K562 (cell line): ENCODE measurements at regions not wholly inside any gene's neighbourhood (a gene's known extent, or its start where the extent isn't known, plus 50 kb on each side); places are given as distances from the start of the nearest gene placed in this dataset.
A peak's percentile ranks its signal among the peaks of the same experiment; 100 is the strongest.

ENCODE experiments used
- ATAC-seq: fragments of 200-7000 bp; cut with Tn5 transposase; 3 replicates; pipeline ENCODE4 v1.9.1; 2020; ENCODE audit warnings: moderate library complexity
- BruUV-seq: library from RNA; stranded (reverse); fragments of 400-500 nt; replicated peaks from 2 replicates; lab custom pipeline; 2021; lab: Mats Ljungman, UMichigan
- CTCF ChIA-PET: fragments of 300-600 bp; formaldehyde crosslinking; extraction: SDS; loops from one replicate; lab custom pipeline; 2021; ENCODE audit warnings: low intra/inter-chr PET ratio; lab: Yijun Ruan, JAX
- POLR2A ChIA-PET: fragments of 300-600, 350-650 bp; sonication (Branson Sonifier 250); formaldehyde crosslinking; extraction: SDS; loops from one replicate; lab custom pipeline; 2021; ENCODE audit warnings: antibody characterized with exemption, inconsistent platforms; lab: Yijun Ruan, JAX
- DNase-seq, 4 experiments: peaks; one replicate each; pipeline versions ENCODE4 v3.0.0 to v3.0.0-alpha.2; 2011 to 2018; ENCODE audit warnings: low spot score in 3 of 4, mixed read lengths in 3 of 4; ENCODE audit errors: extremely low read depth in 1 of 4
- FAIRE-seq: peaks from 2 replicates; lab custom pipeline; 2011; peaks lifted over from hg19 to GRCh38; lab: Jason Lieb, UNC
- H2AFZ ChIP-seq: 2 replicates; pipeline ENCODE4 v1.6.0; 2011; ENCODE audit warnings: low read depth, low read length, control low read depth, inconsistent platforms
- H3K27ac ChIP-seq: fragments of 200-600 bp; 3 replicates; pipeline ENCODE4 v1.8.0; 2011; ENCODE audit warnings: low read depth, mild to moderate bottlenecking, control low read depth, inconsistent platforms, low read length, moderate library complexity, mixed read lengths; ENCODE audit errors: extremely low read depth
- H3K27me3 ChIP-seq, 2 experiments: fragments of 300-600 bp in 1 of 2; 2 replicates in 1 of 2; 3 replicates in 1 of 2; pipeline versions ENCODE4 v1.6.0 to v1.8.0; 2011; ENCODE audit warnings: inconsistent platforms in 2 of 2, low read length in 2 of 2, mild to moderate bottlenecking in 1 of 2, mixed read lengths in 1 of 2, moderate library complexity in 1 of 2; ENCODE audit not compliant: control insufficient read depth in 2 of 2, insufficient read depth in 2 of 2
- H3K36me3 ChIP-seq: fragments of 300-600 bp; 3 replicates; pipeline ENCODE4 v1.8.0; 2011; ENCODE audit warnings: mild to moderate bottlenecking, low read length, inconsistent platforms; ENCODE audit not compliant: control insufficient read depth, insufficient read depth
- H3K4me1 ChIP-seq, 2 experiments: fragments of 200-600 bp in 1 of 2; replicated peaks in 1 of 2; 2 replicates in 1 of 2; 3 replicates in 1 of 2; pipeline versions ENCODE4 v1.5.1 to v1.8.0; 2011; ENCODE audit warnings: inconsistent platforms in 2 of 2, low read length in 2 of 2, mild to moderate bottlenecking in 1 of 2, mixed read lengths in 1 of 2, moderate library complexity in 1 of 2; ENCODE audit not compliant: control insufficient read depth in 2 of 2, insufficient read depth in 2 of 2
- H3K4me2 ChIP-seq: 2 replicates; pipeline ENCODE4 v1.6.1; 2011; ENCODE audit warnings: low read length, control low read depth, inconsistent platforms, mixed read lengths; ENCODE audit not compliant: insufficient read depth
- H3K4me3 ChIP-seq: fragments of 200-600 bp; sonication (generic), shearing (Covaris generic); 2 replicates; pipeline ENCODE4 v1.5.1; 2016; ENCODE audit warnings: control low read depth, inconsistent platforms
- H3K79me2 ChIP-seq: fragments of 200-600 bp; 3 replicates; pipeline ENCODE4 v1.8.0; 2011; ENCODE audit warnings: low read length, inconsistent platforms; ENCODE audit not compliant: control insufficient read depth, insufficient read depth
- H3K9ac ChIP-seq, 2 experiments: 2 replicates each; pipeline versions ENCODE4 v1.6.0 to v1.6.1; 2011; ENCODE audit warnings: low read depth in 2 of 2, low read length in 2 of 2, control low read depth in 1 of 2, inconsistent platforms in 1 of 2, mild to moderate bottlenecking in 1 of 2, mixed read lengths in 1 of 2; ENCODE audit not compliant: insufficient read depth in 1 of 2
- H3K9me1 ChIP-seq: one replicate; pipeline ENCODE4 v1.6.0; 2011; ENCODE audit warnings: inconsistent platforms, mild to moderate bottlenecking, low read length, moderate library complexity; ENCODE audit not compliant: control insufficient read depth, insufficient read depth
- H3K9me3 ChIP-seq: replicated peaks from 2 replicates; pipeline ENCODE4 v1.5.1; 2011; ENCODE audit warnings: low read depth, low read length, inconsistent platforms; ENCODE audit not compliant: control insufficient read depth, insufficient read depth
- H4K20me1 ChIP-seq: replicated peaks from 2 replicates; pipeline ENCODE4 v1.6.1; 2011; ENCODE audit warnings: low read length, inconsistent platforms, mixed read lengths; ENCODE audit not compliant: control insufficient read depth, insufficient read depth
- KLF1 ChIP-seq: fragments of 450-650 bp; IDR thresholded peaks from 2 replicates; pipeline ENCODE4 v1.6.1; 2016; ENCODE audit warnings: missing genetic modification characterization, missing compliant biosample characterization
- SMC3 ChIP-seq: conservative IDR thresholded peaks from 2 replicates; pipeline ENCODE4 v1.6.1; 2011; ENCODE audit warnings: low read depth, low read length, improper control_type of control experiment; ENCODE audit not compliant: insufficient read depth
- TBP ChIP-seq: optimal IDR thresholded peaks from 2 replicates; pipeline ENCODE3; 2011; ENCODE audit warnings: low read depth, low read length, improper control_type of control experiment
- ZC3H8 ChIP-seq: fragments of 450-650 bp; IDR thresholded peaks from 2 replicates; pipeline ENCODE4 v1.6.1; 2017
- WGBS: fragments of 100-300 bp; shearing (Covaris generic); methylation state at CpG from one replicate; pipeline ENCODE4 v1.1.6; 2016; ENCODE audit warnings: low coverage, mixed read lengths; ENCODE audit not compliant: insufficient coverage; ENCODE audit errors: missing lambda C conversion rate; 5-methylcytosine and 5-hydroxymethylcytosine counted together
- in situ Hi-C: fragments of 300-500 bp; cut with MboI; formaldehyde crosslinking; loops from 4 replicates; pipeline ENCODE4 v1.15.0; 2018; ENCODE audit warnings: inconsistent platforms, mixed read lengths
- intact Hi-C: fragments of 100-400 bp; cut with micrococcal nuclease; formaldehyde crosslinking; loops from 2 replicates; pipeline ENCODE4 v1.14.2; 2022
- TF ChIP-seq, protein P1 (sequence below): fragments of 450-650 bp; conservative IDR thresholded peaks from 2 replicates; pipeline ENCODE4 v1.6.1; 2016; ENCODE audit warnings: missing genetic modification characterization, low read depth, mild to moderate bottlenecking, control low read depth, missing compliant biosample characterization
- TF ChIP-seq, protein P2 (sequence below): fragments of 200-800 bp; sonication (Bioruptor generic); IDR thresholded peaks from 2 replicates; pipeline ENCODE4 v1.6.1; 2016; ENCODE audit warnings: missing genetic modification characterization, missing compliant biosample characterization

DNA sequence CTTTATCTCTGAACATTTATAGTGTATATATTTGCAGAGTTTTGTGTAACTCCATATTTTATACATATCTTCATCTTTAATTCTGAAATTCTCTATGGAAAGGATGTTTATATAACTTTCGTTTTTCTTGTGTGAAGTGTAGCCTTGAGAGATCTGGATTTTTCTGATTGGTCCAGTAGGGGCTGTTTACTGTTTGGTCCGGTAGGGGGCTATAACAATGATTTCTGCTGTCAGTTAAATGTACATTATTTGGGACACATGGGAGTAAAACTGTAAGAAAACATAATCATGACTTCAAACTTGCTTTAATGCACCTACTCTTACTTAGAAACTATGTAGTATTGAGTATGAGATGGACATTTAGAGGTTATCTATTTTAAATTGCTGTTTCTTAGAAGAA, 527.1 kb upstream of the ARRDC3 start:
- intact Hi-C loops (no loop called here), in situ Hi-C loops (no loop called here)
- ATAC-seq (no peak), FAIRE-seq (no peak), DNase-seq (peak in 2 of 4 experiments; percentile 25 to 34)
- Histone ChIP-seq H2AFZ (no peak overlapping the region), H3K4me3 (no peak overlapping the region), H3K9ac (no peak overlapping the region), H4K20me1 (no peaks in the 10 kb centered on the region), H3K27ac (no peak overlapping the region), H3K9me1 (no peaks in the 10 kb centered on the region), H3K4me2 (no peak overlapping the region), H3K27me3 (no peaks in the 10 kb centered on the region), H3K79me2 (no peaks in the 10 kb centered on the region), H3K9me3 (peaks cover 3% of the 10 kb centered on the region; the same call in 1 of the 2 replicates), H3K36me3 (no peaks in the 10 kb centered on the region), H3K4me1 (no peaks in the 10 kb centered on the region)
- BruUV-seq = no TSS peak
- CTCF ChIA-PET = no interaction called here
- 0% methylated on average over 2 of the region's 2 CpGs for whole genome bisulfite sequencing
- TF ChIP-seq TBP (no peak), ZC3H8 (no peak), SMC3 (no peak)
- TF ChIP-seq, protein P1, sequence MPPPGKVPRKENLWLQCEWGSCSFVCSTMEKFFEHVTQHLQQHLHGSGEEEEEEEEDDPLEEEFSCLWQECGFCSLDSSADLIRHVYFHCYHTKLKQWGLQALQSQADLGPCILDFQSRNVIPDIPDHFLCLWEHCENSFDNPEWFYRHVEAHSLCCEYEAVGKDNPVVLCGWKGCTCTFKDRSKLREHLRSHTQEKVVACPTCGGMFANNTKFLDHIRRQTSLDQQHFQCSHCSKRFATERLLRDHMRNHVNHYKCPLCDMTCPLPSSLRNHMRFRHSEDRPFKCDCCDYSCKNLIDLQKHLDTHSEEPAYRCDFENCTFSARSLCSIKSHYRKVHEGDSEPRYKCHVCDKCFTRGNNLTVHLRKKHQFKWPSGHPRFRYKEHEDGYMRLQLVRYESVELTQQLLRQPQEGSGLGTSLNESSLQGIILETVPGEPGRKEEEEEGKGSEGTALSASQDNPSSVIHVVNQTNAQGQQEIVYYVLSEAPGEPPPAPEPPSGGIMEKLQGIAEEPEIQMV (tag) = 0 out of 2 replicates have a peak, but pooled peaks have one; percentile 57
- POLR2A ChIA-PET = no interaction called here

DNA sequence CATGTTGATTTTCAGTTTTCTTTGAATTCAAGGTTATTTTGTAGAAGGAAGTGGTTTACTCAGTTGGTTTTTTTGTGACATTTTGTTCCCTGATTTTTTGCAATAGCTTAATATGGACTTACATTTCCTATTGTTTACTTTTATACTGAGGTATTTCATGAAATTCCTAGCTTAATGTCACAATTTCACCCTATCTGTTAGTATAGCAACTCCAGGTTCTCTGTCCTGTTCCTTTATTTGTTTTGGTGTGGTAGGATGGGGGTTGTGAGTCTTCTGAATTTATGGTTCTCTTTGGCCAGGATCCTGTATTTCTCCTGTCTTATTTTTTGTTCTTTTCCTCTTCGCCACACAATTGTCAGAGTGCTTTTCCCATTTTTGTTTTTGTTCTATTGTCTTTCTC, 523.4 kb upstream of the ARRDC3 start:
- 0% methylated on average over 1 of the region's 1 CpG for WGBS
- Histone ChIP-seq H3K9me1 (no peaks in the 10 kb centered on the region), H3K27me3 (no peaks in the 10 kb centered on the region), H3K4me1 (no peaks in the 10 kb centered on the region), H3K4me3 (no peak overlapping the region), H3K79me2 (no peaks in the 10 kb centered on the region), H3K36me3 (no peaks in the 10 kb centered on the region), H3K9me3 (0 out of 2 replicates have a peak, but pooled peaks cover 1% of the 10 kb centered on the region), H4K20me1 (no peaks in the 10 kb centered on the region), H3K4me2 (no peak overlapping the region), H3K27ac (no peak overlapping the region), H2AFZ (no peak overlapping the region), H3K9ac (no peak overlapping the region)
- CTCF ChIA-PET = no interaction called here
- intact Hi-C loops (no loop called here), in situ Hi-C loops (no loop called here)
- POLR2A ChIA-PET = no interaction called here
- DNase-seq (no peak), FAIRE-seq (no peak), ATAC-seq (no peak)
- no TSS peak for BruUV-seq
- TF ChIP-seq KLF1 = no peak
- TF ChIP-seq, protein P2, sequence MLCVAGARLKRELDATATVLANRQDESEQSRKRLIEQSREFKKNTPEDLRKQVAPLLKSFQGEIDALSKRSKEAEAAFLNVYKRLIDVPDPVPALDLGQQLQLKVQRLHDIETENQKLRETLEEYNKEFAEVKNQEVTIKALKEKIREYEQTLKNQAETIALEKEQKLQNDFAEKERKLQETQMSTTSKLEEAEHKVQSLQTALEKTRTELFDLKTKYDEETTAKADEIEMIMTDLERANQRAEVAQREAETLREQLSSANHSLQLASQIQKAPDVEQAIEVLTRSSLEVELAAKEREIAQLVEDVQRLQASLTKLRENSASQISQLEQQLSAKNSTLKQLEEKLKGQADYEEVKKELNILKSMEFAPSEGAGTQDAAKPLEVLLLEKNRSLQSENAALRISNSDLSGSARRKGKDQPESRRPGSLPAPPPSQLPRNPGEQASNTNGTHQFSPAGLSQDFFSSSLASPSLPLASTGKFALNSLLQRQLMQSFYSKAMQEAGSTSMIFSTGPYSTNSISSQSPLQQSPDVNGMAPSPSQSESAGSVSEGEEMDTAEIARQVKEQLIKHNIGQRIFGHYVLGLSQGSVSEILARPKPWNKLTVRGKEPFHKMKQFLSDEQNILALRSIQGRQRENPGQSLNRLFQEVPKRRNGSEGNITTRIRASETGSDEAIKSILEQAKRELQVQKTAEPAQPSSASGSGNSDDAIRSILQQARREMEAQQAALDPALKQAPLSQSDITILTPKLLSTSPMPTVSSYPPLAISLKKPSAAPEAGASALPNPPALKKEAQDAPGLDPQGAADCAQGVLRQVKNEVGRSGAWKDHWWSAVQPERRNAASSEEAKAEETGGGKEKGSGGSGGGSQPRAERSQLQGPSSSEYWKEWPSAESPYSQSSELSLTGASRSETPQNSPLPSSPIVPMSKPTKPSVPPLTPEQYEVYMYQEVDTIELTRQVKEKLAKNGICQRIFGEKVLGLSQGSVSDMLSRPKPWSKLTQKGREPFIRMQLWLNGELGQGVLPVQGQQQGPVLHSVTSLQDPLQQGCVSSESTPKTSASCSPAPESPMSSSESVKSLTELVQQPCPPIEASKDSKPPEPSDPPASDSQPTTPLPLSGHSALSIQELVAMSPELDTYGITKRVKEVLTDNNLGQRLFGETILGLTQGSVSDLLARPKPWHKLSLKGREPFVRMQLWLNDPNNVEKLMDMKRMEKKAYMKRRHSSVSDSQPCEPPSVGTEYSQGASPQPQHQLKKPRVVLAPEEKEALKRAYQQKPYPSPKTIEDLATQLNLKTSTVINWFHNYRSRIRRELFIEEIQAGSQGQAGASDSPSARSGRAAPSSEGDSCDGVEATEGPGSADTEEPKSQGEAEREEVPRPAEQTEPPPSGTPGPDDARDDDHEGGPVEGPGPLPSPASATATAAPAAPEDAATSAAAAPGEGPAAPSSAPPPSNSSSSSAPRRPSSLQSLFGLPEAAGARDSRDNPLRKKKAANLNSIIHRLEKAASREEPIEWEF (CRISPR knock-in tag) = no peak
